Osteoblast (primary cell): ENCODE measurements at regions not wholly inside any gene's neighbourhood (a gene's known extent, or its start where the extent isn't known, plus 50 kb on each side); places are given as distances from the start of the nearest gene placed in this dataset.

Source experiments
- DNase-seq: peaks from one replicate; pipeline ENCODE4 v3.0.0; 2011; ENCODE audit warnings: low spot score, mixed read lengths; ENCODE audit not compliant: insufficient read length; ENCODE audit errors: missing footprints
- H2AFZ ChIP-seq: 2 replicates; pipeline ENCODE4 v1.6.0; 2011; ENCODE audit warnings: mild to moderate bottlenecking, low read length
- H3K27ac ChIP-seq: 2 replicates; pipeline ENCODE4 v1.5.1; 2011; ENCODE audit warnings: mild to moderate bottlenecking, low read depth, low read length, moderate library complexity
- H3K27me3 ChIP-seq: 2 replicates; pipeline ENCODE4 v1.6.0; 2012; ENCODE audit warnings: mild to moderate bottlenecking, control low read depth, inconsistent platforms, low read length, moderate library complexity; ENCODE audit not compliant: insufficient read depth
- H3K36me3 ChIP-seq: 2 replicates; pipeline ENCODE4 v1.5.1; 2011; ENCODE audit warnings: mild to moderate bottlenecking, low read length, control low read depth, moderate library complexity; ENCODE audit not compliant: insufficient read depth
- H3K4me1 ChIP-seq: 2 replicates; pipeline ENCODE4 v1.5.1; 2011; ENCODE audit warnings: mild to moderate bottlenecking, low read length, control low read depth, moderate library complexity; ENCODE audit not compliant: insufficient read depth
- H3K4me2 ChIP-seq: 2 replicates; pipeline ENCODE4 v1.6.0; 2011; ENCODE audit warnings: mild to moderate bottlenecking, low read length; ENCODE audit not compliant: insufficient read depth
- H3K4me3 ChIP-seq: fragments of 200-600 bp; sonication (generic); 3 replicates; pipeline ENCODE4 v1.5.1; 2012; ENCODE audit warnings: mild to moderate bottlenecking, low read length, inconsistent platforms; ENCODE audit not compliant: insufficient read depth
- H3K79me2 ChIP-seq: 2 replicates; pipeline ENCODE4 v1.6.0; 2012; ENCODE audit warnings: mild to moderate bottlenecking, low read length, control low read depth, inconsistent platforms; ENCODE audit not compliant: insufficient read depth
- H3K9me3 ChIP-seq: 2 replicates; pipeline ENCODE4 v1.5.1; 2011; ENCODE audit warnings: low read depth, low read length, control low read depth
- H4K20me1 ChIP-seq: 2 replicates; pipeline ENCODE4 v1.6.0; 2012; ENCODE audit warnings: mild to moderate bottlenecking, low read length, control low read depth; ENCODE audit not compliant: insufficient read depth
- TF ChIP-seq, protein P1 (sequence below): IDR thresholded peaks from 2 replicates; pipeline ENCODE4 v1.5.1; 2011; ENCODE audit warnings: mild to moderate bottlenecking, low read depth, low read length, moderate library complexity; ENCODE audit errors: extremely low read depth

- no peaks in the 10 kb centered on the region for H3K4me1 ChIP-seq
- H3K27me3 ChIP-seq, result no peaks in the 10 kb centered on the region
- no peaks in the 10 kb centered on the region for H3K79me2 ChIP-seq
- H3K4me3 ChIP-seq, result no peak overlapping the region
- DNase-seq, result no peak
- no peaks in the 10 kb centered on the region for H3K9me3 ChIP-seq
- H3K4me2 ChIP-seq, result no peak overlapping the region
- no peaks in the 10 kb centered on the region for H3K36me3 ChIP-seq
- TF ChIP-seq, protein P1, sequence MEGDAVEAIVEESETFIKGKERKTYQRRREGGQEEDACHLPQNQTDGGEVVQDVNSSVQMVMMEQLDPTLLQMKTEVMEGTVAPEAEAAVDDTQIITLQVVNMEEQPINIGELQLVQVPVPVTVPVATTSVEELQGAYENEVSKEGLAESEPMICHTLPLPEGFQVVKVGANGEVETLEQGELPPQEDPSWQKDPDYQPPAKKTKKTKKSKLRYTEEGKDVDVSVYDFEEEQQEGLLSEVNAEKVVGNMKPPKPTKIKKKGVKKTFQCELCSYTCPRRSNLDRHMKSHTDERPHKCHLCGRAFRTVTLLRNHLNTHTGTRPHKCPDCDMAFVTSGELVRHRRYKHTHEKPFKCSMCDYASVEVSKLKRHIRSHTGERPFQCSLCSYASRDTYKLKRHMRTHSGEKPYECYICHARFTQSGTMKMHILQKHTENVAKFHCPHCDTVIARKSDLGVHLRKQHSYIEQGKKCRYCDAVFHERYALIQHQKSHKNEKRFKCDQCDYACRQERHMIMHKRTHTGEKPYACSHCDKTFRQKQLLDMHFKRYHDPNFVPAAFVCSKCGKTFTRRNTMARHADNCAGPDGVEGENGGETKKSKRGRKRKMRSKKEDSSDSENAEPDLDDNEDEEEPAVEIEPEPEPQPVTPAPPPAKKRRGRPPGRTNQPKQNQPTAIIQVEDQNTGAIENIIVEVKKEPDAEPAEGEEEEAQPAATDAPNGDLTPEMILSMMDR, result no peak
- H4K20me1 ChIP-seq, result no peaks in the 10 kb centered on the region
- no peak overlapping the region for H3K27ac ChIP-seq
- no peak overlapping the region for H2AFZ ChIP-seq
These were observed 612.1 kb upstream of the NR2F2 start for GRCh38 chr15:95718441-95718840.

DNA sequence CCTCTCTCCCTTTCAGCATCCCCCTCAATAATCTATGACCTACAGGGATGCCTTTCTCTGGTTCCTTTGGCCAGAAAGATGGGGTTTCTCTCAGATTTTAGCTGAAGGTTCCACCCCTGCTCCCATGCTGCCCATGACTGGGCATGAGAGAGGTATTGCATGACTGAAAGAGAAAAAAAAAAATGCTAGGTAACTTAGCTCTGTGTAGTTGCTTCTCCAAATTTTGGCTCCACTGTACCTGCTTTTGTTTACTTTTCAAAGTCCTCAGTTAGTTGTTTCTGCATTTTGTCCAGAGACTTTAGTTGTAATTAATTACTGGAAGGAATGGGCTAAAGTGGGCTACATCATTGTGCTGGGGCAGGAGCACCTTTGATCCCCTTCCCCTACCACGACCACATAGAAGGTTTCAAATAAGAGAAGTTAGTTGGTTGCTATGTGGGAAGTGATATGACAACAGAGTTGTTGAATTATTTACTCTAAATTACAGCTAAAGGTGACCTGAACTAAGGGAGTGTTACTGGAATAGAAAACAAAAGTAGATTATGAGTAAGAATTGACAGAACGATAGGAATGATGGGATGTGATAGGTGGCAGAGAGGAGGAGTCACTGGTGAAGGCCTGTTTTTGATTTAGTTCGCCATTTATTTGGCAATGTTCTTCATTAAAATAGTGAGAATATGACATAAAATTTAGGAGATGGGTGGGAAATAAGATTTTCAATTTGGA, 605.4 kb upstream of the NR2F2 start:
- Histone ChIP-seq H3K4me1 (no peaks in the 10 kb centered on the region), H3K27me3 (no peaks in the 10 kb centered on the region), H3K27ac (no peak overlapping the region), H4K20me1 (no peaks in the 10 kb centered on the region), H3K36me3 (no peaks in the 10 kb centered on the region), H3K9me3 (no peaks in the 10 kb centered on the region), H2AFZ (no peak overlapping the region), H3K4me3 (no peak overlapping the region), H3K79me2 (no peaks in the 10 kb centered on the region), H3K4me2 (no peak overlapping the region)
- TF ChIP-seq, protein P1, result no peak
- no peak for DNase-seq

DNA sequence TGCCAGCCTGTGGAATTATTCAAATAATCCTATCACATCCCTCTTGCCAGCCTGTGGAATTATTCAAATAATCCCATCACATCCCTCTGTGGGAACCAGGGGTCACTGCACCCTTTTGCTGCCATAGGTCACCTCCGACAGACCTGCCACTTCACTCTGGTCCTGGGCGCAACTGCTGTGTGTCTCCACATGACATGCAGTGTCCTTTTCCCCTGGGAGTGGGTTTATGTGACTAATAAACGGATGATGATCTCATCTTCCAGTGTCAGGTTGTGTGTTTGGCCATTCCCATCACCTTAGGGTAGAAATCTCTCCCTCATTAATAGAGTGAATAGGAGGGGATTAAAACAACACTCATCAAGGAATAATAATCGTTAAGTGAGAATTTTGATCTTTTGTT, 603.6 kb upstream of the NR2F2 start:
- H3K4me1 ChIP-seq, result no peaks in the 10 kb centered on the region
- H3K4me2 ChIP-seq, result no peak overlapping the region
- H3K79me2 ChIP-seq, result no peaks in the 10 kb centered on the region
- no peak overlapping the region for H3K27ac ChIP-seq
- no peaks in the 10 kb centered on the region for H3K36me3 ChIP-seq
- H2AFZ ChIP-seq, result no peak overlapping the region
- no peak for DNase-seq
- H3K27me3 ChIP-seq, result no peaks in the 10 kb centered on the region
- TF ChIP-seq, protein P1, result no peak
- no peak overlapping the region for H3K4me3 ChIP-seq
- no peaks in the 10 kb centered on the region for H3K9me3 ChIP-seq
- H4K20me1 ChIP-seq, result no peaks in the 10 kb centered on the region

GRCh38 chr15:95733931-95734330, 596.6 kb upstream of the NR2F2 start:
- Histone ChIP-seq H2AFZ (no peak overlapping the region), H3K79me2 (no peaks in the 10 kb centered on the region), H3K9me3 (no peaks in the 10 kb centered on the region), H3K27ac (no peak overlapping the region), H3K4me1 (no peaks in the 10 kb centered on the region), H4K20me1 (no peaks in the 10 kb centered on the region), H3K4me3 (no peak overlapping the region), H3K27me3 (no peaks in the 10 kb centered on the region), H3K36me3 (no peaks in the 10 kb centered on the region), H3K4me2 (no peak overlapping the region)
- TF ChIP-seq, protein P1, result no peak
- no peak for DNase-seq
